SJCRH30 (cell line): ENCODE measurements at regions not wholly inside any gene's neighbourhood (a gene's known extent, or its start where the extent isn't known, plus 50 kb on each side); places are given as distances from the start of the nearest gene placed in this dataset.

Source experiments
- DNase-seq, 2 experiments: peaks; one replicate each; pipeline ENCODE4 v3.0.0-alpha.2; 2015 to 2020
- H3K27ac ChIP-seq: fragments of 250-450 bp; sonication (Bioruptor Pico); 2 replicates; pipeline ENCODE4 v1.5.1; 2020; ENCODE audit warnings: mild to moderate bottlenecking, moderate library complexity
- H3K27me3 ChIP-seq: fragments of 250-450 bp; sonication (Bioruptor Pico); 2 replicates; pipeline ENCODE4 v1.5.1; 2020; ENCODE audit warnings: mild to moderate bottlenecking, moderate library complexity
- H3K36me3 ChIP-seq: fragments of 250-450 bp; sonication (Bioruptor Pico); 2 replicates; pipeline ENCODE4 v1.5.1; 2020; ENCODE audit warnings: mild to moderate bottlenecking, moderate library complexity
- H3K4me1 ChIP-seq: fragments of 250-450 bp; sonication (Bioruptor Pico); 2 replicates; pipeline ENCODE4 v1.5.1; 2020; ENCODE audit warnings: mild to moderate bottlenecking, moderate library complexity
- H3K4me3 ChIP-seq: fragments of 250-450 bp; sonication (Bioruptor Pico); 2 replicates; pipeline ENCODE4 v1.5.1; 2020; ENCODE audit warnings: mild to moderate bottlenecking, moderate library complexity
- H3K9me3 ChIP-seq: fragments of 250-450 bp; sonication (Bioruptor Pico); replicated peaks from 2 replicates; pipeline ENCODE4 v1.5.1; 2020; ENCODE audit warnings: mild to moderate bottlenecking, moderate library complexity

DNA sequence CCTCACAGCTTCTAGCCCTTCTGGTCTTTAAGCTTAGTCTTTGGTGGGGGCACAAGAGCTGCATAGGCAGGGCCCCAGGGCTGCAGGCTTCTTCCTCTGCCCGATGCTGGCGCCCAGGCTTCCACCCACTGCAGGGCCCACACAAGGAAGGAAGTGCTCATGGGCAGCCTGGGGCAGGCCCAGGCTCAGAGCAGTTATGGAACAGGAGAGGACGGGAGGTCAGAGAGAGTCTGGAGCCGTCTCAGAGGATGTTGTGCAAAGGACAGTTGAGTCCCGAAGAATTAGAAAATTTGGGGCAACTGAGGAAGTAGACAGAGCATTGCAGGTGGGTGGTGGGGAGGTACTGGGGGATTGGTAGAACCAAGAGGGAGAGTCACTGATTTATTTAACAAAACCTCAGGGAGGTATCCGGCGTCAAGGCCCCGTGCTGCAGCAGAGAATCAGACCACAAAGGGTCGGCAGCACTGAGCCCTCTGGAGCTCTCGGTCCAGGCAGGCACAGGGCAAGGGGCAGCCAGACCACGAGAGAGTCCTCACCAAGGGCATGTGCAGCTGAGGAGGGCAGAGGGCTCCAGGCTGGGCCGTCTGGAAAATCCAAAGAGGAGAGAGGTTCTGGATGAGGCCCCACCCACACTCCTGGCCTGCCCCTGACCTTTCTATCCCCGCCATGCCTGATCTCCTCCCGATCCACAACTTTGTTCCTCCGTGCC is 110.8 kb upstream of the GLI2 start:
- Histone ChIP-seq H3K4me1 (no peaks in the 10 kb centered on the region), H3K4me3 (no peak overlapping the region)
- DNase-seq, result no peak

DNA sequence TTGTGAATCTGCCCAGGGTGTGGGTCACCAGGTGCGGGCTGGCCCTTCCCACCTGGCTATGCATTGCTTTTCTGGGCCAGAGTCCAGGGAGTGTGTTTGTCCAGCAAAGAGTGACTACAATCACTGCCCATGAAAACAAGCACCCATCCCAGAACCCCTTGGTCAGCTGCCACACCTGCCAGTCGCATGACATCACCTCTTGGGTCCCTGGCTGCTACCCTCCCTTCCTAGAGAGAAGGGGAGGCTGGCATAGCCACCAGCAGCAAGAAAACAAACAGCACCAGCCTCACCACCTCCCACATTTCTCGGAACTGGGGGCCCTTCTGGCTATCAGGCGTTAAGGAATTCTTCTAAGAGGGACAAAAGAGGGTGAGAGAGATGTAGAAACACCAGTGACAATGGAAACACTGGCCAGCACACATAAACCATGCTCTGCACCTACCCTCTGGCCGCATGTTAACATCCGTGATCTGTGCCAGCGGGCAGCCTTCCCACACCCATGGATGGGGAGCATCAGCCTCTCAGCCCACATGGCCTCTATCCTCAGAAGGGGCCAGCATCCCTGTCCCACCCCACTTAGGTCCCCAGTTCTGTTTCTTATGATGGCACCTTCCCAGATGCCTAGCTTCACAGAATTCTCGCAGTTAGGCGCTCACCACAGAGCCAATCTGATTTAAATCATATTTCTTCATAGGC is 109.7 kb upstream of the GLI2 start:
- Histone ChIP-seq H3K9me3 (no peaks in the 10 kb centered on the region), H3K4me3 (no peak overlapping the region), H3K27ac (no peak overlapping the region), H3K4me1 (no peaks in the 10 kb centered on the region), H3K36me3 (no peaks in the 10 kb centered on the region), H3K27me3 (no peaks in the 10 kb centered on the region; the same call in 1 of the 2 replicates)
- no peak for DNase-seq

More for the DNA sequence above, 110.8 kb upstream of the GLI2 start:
- no peaks in the 10 kb centered on the region for H3K36me3 ChIP-seq
- no peak overlapping the region for H3K27ac ChIP-seq
- no peaks in the 10 kb centered on the region for H3K9me3 ChIP-seq
- H3K27me3 ChIP-seq, result no peaks in the 10 kb centered on the region; the same call in 1 of the 2 replicates

DNA sequence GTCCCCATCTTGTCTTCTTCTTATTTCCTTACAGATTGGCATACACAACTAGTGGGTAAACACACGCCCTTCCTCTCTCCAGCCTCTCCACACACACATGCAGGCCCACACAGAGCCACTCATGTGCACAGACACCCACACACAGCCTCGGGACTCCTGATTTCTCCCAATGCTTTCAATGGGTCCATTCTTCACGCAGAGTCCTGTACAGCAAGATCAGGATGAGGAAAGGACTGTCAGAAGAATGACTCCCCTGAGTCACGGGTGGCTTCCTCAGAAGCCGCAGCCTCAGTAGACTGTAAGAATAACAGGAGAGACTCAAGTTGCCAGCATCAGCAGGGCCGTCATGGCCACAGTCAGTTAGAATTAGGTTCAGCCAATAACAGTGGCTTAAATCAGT is 109.1 kb upstream of the GLI2 start:
- no peaks in the 10 kb centered on the region for H3K4me1 ChIP-seq
- no peak overlapping the region for H3K27ac ChIP-seq
- no peak for DNase-seq
- no peaks in the 10 kb centered on the region; the same call in 1 of the 2 replicates for H3K27me3 ChIP-seq
- H3K4me3 ChIP-seq, result no peak overlapping the region
- H3K9me3 ChIP-seq, result no peaks in the 10 kb centered on the region
- H3K36me3 ChIP-seq, result no peaks in the 10 kb centered on the region

- Histone ChIP-seq H3K36me3 (no peaks in the 10 kb centered on the region), H3K27me3 (no peaks in the 10 kb centered on the region; the same call in 1 of the 2 replicates), H3K9me3 (no peaks in the 10 kb centered on the region), H3K4me1 (no peaks in the 10 kb centered on the region), H3K4me3 (no peak overlapping the region), H3K27ac (no peak overlapping the region)
- DNase-seq, result no peak
Observed at GRCh38 chr2:120628248-120628647, 107.4 kb upstream of the GLI2 start.

DNA sequence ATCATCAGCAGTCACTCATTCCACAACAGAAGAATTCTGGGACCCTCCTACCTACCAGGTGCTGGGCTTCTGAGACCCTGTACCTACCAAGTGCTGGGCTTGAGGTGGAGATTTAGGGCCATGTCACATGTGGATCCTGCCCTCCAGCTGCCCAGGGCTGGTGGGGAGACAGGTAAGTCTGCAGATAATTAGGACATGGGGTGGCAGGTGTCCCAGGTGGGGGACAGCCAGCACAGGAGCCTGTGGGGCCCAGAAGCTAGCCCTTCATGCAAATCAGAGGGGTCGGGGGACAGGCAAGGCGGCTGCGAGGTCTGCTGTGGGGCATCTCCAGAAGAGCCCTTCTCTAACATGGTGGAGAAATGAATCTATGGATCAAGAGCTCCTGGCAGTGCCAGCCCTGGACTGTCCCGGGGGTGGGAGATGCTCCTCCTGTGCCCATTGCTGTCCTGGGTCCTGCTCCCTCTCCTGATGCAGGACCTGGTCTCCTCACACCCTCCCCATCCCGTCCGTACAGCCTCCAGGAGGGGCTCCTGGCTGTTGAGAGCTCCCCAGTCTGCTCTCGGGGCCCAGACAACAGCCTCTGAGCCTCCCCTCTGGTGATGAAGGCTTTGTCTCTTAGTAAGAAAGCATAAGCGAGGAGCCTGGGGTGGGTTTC is 106.3 kb upstream of the GLI2 start:
- no peak overlapping the region for H3K4me3 ChIP-seq
- H3K4me1 ChIP-seq, result no peaks in the 10 kb centered on the region
- no peak overlapping the region for H3K27ac ChIP-seq
- H3K36me3 ChIP-seq, result no peaks in the 10 kb centered on the region
- no peak for DNase-seq
- peaks cover 3% of the 10 kb centered on the region; the same call in 1 of the 2 replicates for H3K27me3 ChIP-seq
- no peaks in the 10 kb centered on the region for H3K9me3 ChIP-seq

GRCh38 chr2:120630031-120630701 is 105.5 kb upstream of the GLI2 start:
- Histone ChIP-seq H3K27me3 (peaks cover 7% of the 10 kb centered on the region; the same call in 1 of the 2 replicates), H3K4me1 (no peaks in the 10 kb centered on the region), H3K27ac (no peak overlapping the region), H3K4me3 (no peak overlapping the region), H3K9me3 (no peaks in the 10 kb centered on the region), H3K36me3 (no peaks in the 10 kb centered on the region)
- DNase-seq, result no peak

GRCh38 chr2:120631236-120631635 is 104.4 kb upstream of the GLI2 start:
- Histone ChIP-seq H3K36me3 (no peaks in the 10 kb centered on the region), H3K27me3 (peaks cover 16% of the 10 kb centered on the region; the same call in 1 of the 2 replicates)
- no peak for DNase-seq

GRCh38 chr2:120631724-120632123 is 103.9 kb upstream of the GLI2 start:
- Histone ChIP-seq H3K9me3 (no peaks in the 10 kb centered on the region), H3K4me3 (no peak overlapping the region), H3K36me3 (no peaks in the 10 kb centered on the region), H3K27me3 (peaks cover 17% of the 10 kb centered on the region; the same call in 1 of the 2 replicates), H3K4me1 (no peaks in the 10 kb centered on the region), H3K27ac (no peak overlapping the region)
- no peak for DNase-seq

More at GRCh38 chr2:120631236-120631635, 104.4 kb upstream of the GLI2 start:
- H3K4me3 ChIP-seq, result no peak overlapping the region
- no peak overlapping the region for H3K27ac ChIP-seq
- no peaks in the 10 kb centered on the region for H3K9me3 ChIP-seq
- no peaks in the 10 kb centered on the region for H3K4me1 ChIP-seq

DNA sequence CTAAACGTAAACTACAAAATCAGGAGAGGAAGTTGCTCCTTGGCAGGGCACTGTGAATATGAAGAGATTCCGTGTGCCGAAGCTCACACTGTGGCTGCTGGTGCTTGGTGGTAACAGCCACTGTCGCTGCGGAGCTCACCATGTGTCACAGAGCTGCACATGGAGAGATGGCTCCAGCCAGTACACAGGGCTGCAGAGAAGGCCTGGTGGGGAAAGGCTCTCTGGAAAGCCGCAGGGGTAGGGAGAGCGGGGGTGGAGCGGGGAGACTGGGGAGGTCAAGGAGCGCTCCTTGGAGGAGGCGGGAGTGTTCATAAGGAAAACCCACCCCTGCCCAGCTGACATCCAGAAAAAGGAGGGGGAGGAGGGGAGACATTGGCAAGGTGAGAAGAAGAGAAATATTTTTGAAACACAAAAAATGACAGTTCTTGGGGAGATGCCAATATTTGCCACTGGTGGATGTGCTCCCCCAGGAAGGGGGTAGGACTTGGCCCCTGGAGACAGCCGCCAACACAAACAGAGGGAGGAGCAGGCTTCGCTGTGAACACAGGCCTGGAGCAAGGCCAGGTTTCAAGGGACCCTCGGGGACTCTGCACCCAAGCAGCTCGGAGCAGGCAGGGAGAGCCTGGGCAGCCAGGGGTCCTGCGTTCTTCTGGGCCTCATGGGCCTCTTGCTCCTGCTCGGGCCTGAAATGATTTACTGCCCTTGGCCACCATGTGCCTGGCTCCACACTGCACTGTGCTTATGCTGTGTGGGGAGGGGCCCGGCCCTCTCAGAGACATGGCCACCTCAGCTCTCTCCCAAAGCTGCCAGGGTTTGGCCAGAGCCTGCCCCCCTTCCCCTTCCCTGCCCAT is 102.6 kb upstream of the GLI2 start:
- 0 out of 2 replicates have a peak, but pooled peaks cover 17% of the 10 kb centered on the region for H3K27me3 ChIP-seq
- H3K9me3 ChIP-seq, result no peaks in the 10 kb centered on the region
- no peak for DNase-seq

GRCh38 chr2:120634533-120634932 is 101.1 kb upstream of the GLI2 start:
- Histone ChIP-seq H3K27ac (no peak overlapping the region), H3K27me3 (0 out of 2 replicates have a peak, but pooled peaks cover 17% of the 10 kb centered on the region), H3K9me3 (no peaks in the 10 kb centered on the region), H3K4me3 (no peak overlapping the region), H3K4me1 (no peaks in the 10 kb centered on the region), H3K36me3 (no peaks in the 10 kb centered on the region)
- no peak for DNase-seq

More for the DNA sequence above, 102.6 kb upstream of the GLI2 start:
- Histone ChIP-seq H3K4me3 (no peak overlapping the region), H3K27ac (no peak overlapping the region), H3K4me1 (no peaks in the 10 kb centered on the region), H3K36me3 (no peaks in the 10 kb centered on the region)

- DNase-seq, result no peak
- H3K27ac ChIP-seq, result no peak overlapping the region
- no peaks in the 10 kb centered on the region for H3K4me1 ChIP-seq
- H3K4me3 ChIP-seq, result no peak overlapping the region
- H3K27me3 ChIP-seq, result 0 out of 2 replicates have a peak, but pooled peaks cover 17% of the 10 kb centered on the region
- no peaks in the 10 kb centered on the region for H3K36me3 ChIP-seq
- H3K9me3 ChIP-seq, result no peaks in the 10 kb centered on the region
Observed at GRCh38 chr2:120635146-120635545, 100.5 kb upstream of the GLI2 start.

- Histone ChIP-seq H3K36me3 (no peaks in the 10 kb centered on the region), H3K4me3 (no peak overlapping the region), H3K27ac (no peak overlapping the region), H3K4me1 (no peaks in the 10 kb centered on the region), H3K27me3 (0 out of 2 replicates have a peak, but pooled peaks cover 17% of the 10 kb centered on the region), H3K9me3 (no peaks in the 10 kb centered on the region)
- DNase-seq, result no peak
Observed at GRCh38 chr2:120637847-120638246, 97.8 kb upstream of the GLI2 start.

DNA sequence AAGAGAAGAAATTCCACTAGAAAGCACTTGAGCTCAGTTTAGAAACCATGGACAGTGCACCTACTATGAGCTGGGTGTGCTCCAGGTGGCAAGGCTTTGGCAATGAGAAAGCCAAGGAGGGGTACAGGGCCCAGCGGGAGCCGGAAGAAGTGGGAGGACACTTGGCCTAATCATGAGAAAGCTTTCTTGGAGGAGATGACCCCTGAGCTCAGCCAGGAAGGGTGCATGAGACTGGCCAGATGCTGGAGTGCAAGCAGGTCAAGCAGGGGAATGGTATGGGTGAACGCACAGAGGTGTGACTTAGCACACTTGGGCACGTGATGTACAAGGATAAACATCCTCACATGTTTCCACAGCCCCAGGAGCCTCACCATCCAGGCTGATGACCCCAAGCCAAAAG is 97.2 kb upstream of the GLI2 start:
- Histone ChIP-seq H3K4me3 (no peak overlapping the region), H3K4me1 (no peaks in the 10 kb centered on the region), H3K27ac (no peak overlapping the region), H3K36me3 (no peaks in the 10 kb centered on the region), H3K9me3 (no peaks in the 10 kb centered on the region), H3K27me3 (0 out of 2 replicates have a peak, but pooled peaks cover 17% of the 10 kb centered on the region)
- no peak for DNase-seq

DNA sequence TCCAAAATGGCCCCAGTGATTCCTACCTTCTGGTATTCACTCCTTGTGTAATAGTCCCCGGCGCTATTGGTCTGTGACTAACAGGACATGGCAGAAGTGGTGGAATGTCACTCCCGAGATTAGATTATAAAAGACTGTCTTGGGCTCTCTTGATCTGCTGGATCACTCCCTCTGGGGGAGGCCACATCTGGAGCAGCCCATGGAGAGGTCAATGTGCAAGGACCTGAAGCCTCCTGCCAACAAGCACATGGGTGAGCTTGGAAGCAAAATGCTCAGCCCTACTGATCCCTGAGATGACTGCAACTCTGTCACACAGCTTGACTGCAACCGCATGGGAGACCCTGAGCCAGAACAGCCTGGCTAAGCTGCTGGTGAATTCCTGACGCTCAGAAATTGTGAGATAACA is 94.3 kb upstream of the GLI2 start:
- DNase-seq, result no peak
- Histone ChIP-seq H3K27me3 (no peaks in the 10 kb centered on the region), H3K27ac (no peak overlapping the region), H3K9me3 (no peaks in the 10 kb centered on the region), H3K4me1 (no peaks in the 10 kb centered on the region), H3K4me3 (no peak overlapping the region), H3K36me3 (no peaks in the 10 kb centered on the region)
